ENCODE measurements at regions not wholly inside any gene's neighbourhood (a gene's known extent, or its start where the extent isn't known, plus 50 kb on each side); places are given as distances from the start of the nearest gene placed in this dataset.

- no peak for DNase-seq
Measured at GRCh38 chr1:4046836-4047461, 146.9 kb upstream of the C1orf174 start.

- no peak for DNase-seq
Measured at GRCh38 chr1:4047666-4048065, 147.6 kb upstream of the C1orf174 start.

- DNase-seq, result no peak
Measured at GRCh38 chr1:4048076-4048475, 148.0 kb upstream of the C1orf174 start.

- DNase-seq, result no peak
Measured at GRCh38 chr1:4048921-4049320, 148.8 kb upstream of the C1orf174 start.

GRCh38 chr1:4050998-4051397 is 150.9 kb upstream of the C1orf174 start:
- no peak for DNase-seq

GRCh38 chr1:4052657-4053056 is 152.6 kb upstream of the C1orf174 start:
- no peak for DNase-seq

GRCh38 chr1:4053160-4053748 is 153.2 kb upstream of the C1orf174 start:
- no peak for DNase-seq

- DNase-seq, result no peak
Measured at GRCh38 chr1:4053774-4054173, 153.7 kb upstream of the C1orf174 start.

- DNase-seq, result no peak
Measured at GRCh38 chr1:4055294-4055967, 155.4 kb upstream of the C1orf174 start.

- DNase-seq, result no peak
Measured at GRCh38 chr1:4056422-4056821, 156.3 kb upstream of the C1orf174 start.

GRCh38 chr1:4056989-4057388 is 156.9 kb upstream of the C1orf174 start:
- no peak for DNase-seq

GRCh38 chr1:4057603-4058002 is 157.5 kb upstream of the C1orf174 start:
- no peak for DNase-seq

- DNase-seq, result no peak
Measured at GRCh38 chr1:4058122-4058521, 158.1 kb upstream of the C1orf174 start.

GRCh38 chr1:4058706-4059105 is 158.6 kb upstream of the C1orf174 start:
- DNase-seq, result no peak

GRCh38 chr1:4059270-4059669 is 159.2 kb upstream of the C1orf174 start:
- no peak for DNase-seq

GRCh38 chr1:4060850-4061249 is 160.8 kb upstream of the C1orf174 start:
- DNase-seq, result no peak

GRCh38 chr1:4061521-4062031 is 161.5 kb upstream of the C1orf174 start:
- no peak for DNase-seq

- no peak for DNase-seq
Measured at GRCh38 chr1:4062041-4062440, 162.0 kb upstream of the C1orf174 start.

- DNase-seq, result no peak
Measured at GRCh38 chr1:4062560-4062959, 162.5 kb upstream of the C1orf174 start.

GRCh38 chr1:4062992-4063391 is 162.9 kb upstream of the C1orf174 start:
- no peak for DNase-seq

- no peak for DNase-seq
Measured at GRCh38 chr1:4063516-4063915, 163.4 kb upstream of the C1orf174 start.

GRCh38 chr1:4064150-4064889 is 164.2 kb upstream of the C1orf174 start:
- no peak for DNase-seq

GRCh38 chr1:4066860-4067599 is 167.0 kb upstream of the C1orf174 start:
- no peak for DNase-seq
